ENCODE measurements at regions not wholly inside any gene's neighbourhood (a gene's known extent, or its start where the extent isn't known, plus 50 kb on each side); places are given as distances from the start of the nearest gene placed in this dataset.

DNA sequence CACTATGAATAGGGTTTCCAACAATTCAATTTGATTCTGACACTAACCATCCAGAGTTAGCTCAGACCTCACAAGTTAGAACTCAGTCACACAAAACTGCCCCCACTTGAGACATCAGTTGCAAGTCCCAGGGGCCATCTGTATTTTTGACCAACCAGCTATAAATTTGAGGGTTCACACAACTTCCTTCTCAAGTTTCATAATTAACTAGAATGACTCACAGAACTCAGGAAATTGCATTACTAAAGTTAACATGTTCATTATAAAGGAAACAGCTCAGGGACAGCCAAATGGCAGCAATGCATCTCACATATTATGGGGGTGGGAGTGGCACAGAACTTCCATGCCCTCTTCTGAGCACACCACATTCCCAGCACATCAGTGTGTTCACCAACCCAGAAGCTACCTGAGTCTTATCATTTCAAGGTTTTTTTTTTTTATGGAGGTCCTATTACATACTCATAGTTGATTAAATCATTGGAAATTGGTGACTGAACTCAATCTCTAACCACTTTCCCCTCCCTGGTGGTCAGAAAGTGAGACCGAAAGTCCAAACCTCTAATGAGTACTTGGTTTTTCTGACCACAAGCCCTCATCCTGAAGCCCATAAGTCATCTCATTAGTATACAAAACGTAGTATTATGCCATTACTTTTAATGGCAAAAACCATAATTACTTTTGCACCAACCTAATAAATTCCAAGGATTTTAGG lies 1721.5 kb upstream of the SEL1L start:
- Histone ChIP-seq H3K36me3 (ENCODE audit: insufficient read depth, low read length) (no peaks in the 10 kb centered on the region), H2AFZ (ENCODE audit: low read length, unreplicated experiment) (no peak overlapping the region), H3K79me2 (ENCODE audit: control insufficient read depth, insufficient read depth, low read length, unreplicated experiment) (no peaks in the 10 kb centered on the region), H3K4me1 (ENCODE audit: control insufficient read depth, insufficient read depth, low read length, unreplicated experiment) (no peaks in the 10 kb centered on the region), H3K27me3 (ENCODE audit: insufficient read depth, low read length) (no peaks in the 10 kb centered on the region; the same call in 1 of the 2 replicates), H3K27ac (ENCODE audit: low read depth, low read length) (no peak overlapping the region), H3K4me3 (ENCODE audit: low read depth, low read length) (no peak overlapping the region)

DNA sequence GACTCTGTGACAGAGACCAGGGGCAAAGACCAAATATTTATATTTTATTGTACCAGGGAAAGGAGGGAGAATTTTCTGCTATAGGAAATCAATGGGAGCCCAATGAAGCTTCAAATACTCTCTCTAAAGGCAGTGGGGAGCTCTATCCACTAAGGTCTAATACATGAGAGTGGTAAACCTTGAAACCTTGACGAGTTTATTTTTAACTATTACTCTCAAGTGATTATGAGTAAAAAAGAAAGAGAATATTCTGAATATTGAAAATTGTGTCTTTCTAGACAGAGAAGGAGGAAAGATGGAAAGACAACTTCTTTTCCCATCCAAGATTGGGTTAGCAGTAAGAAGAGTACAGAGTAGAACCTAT lies 1722.1 kb upstream of the SEL1L start:
- no peaks in the 10 kb centered on the region; the same call in 1 of the 2 replicates for H3K27me3 ChIP-seq (ENCODE audit: insufficient read depth, low read length)
- H3K79me2 ChIP-seq (ENCODE audit: control insufficient read depth, insufficient read depth, low read length, unreplicated experiment): no peaks in the 10 kb centered on the region
- no peak overlapping the region for H3K27ac ChIP-seq (ENCODE audit: low read depth, low read length)
- no peaks in the 10 kb centered on the region for H3K4me1 ChIP-seq (ENCODE audit: control insufficient read depth, insufficient read depth, low read length, unreplicated experiment)
- no peaks in the 10 kb centered on the region for H3K36me3 ChIP-seq (ENCODE audit: insufficient read depth, low read length)
- no peak overlapping the region for H2AFZ ChIP-seq (ENCODE audit: low read length, unreplicated experiment)
- no peak overlapping the region for H3K4me3 ChIP-seq (ENCODE audit: low read depth, low read length)

DNA sequence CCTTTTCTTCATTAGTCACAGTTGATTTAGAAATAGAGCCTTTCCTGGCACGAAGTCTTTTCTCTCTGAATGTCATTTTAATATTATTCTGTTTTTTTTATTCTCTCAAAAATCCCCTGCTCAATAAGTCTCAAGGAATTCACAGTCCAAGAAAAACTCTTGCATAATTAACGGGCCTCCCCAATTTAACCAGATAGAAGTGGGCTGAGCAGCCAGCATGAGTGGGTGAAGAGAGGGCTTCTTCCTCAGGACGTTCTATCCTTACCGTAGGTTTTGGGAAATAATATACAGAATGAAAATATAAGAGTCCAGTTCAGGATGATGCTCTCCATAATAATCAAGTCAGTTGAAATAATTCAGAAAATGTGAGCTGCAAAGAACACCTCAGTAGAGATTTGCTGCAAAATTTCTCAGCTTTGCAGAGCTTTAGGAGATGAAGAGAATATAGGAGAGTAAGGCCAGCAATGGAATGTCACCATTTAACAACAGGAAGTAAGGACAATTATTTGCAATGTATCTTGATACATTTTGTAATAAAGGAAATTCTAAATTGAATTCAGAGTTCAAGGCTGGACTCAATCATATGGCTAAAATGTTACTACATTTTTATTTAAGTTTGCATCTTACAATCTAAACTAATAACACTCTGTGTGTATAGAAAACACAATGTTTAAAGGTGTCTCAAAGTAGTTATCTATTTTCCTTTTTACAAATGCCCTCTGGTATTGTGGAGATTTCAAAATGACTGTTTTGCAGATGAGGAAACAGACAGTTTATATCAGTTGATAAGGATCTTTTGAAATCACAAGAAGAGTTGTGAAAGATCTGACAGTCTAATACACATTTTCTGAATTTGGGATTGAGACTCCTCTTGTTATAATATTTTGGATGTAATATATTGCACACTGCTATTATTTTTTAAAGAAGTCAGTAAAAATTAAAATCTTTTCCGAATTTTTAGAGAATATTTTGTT lies 1724.1 kb upstream of the SEL1L start:
- no peak overlapping the region for H3K27ac ChIP-seq (ENCODE audit: low read depth, low read length)
- no peaks in the 10 kb centered on the region for H3K79me2 ChIP-seq (ENCODE audit: control insufficient read depth, insufficient read depth, low read length, unreplicated experiment)
- no peaks in the 10 kb centered on the region for H3K4me1 ChIP-seq (ENCODE audit: control insufficient read depth, insufficient read depth, low read length, unreplicated experiment)
- H2AFZ ChIP-seq (ENCODE audit: low read length, unreplicated experiment): no peak overlapping the region
- no peak overlapping the region for H3K4me3 ChIP-seq (ENCODE audit: low read depth, low read length)
- H3K27me3 ChIP-seq (ENCODE audit: insufficient read depth, low read length): no peaks in the 10 kb centered on the region; the same call in 1 of the 2 replicates
- no peaks in the 10 kb centered on the region for H3K36me3 ChIP-seq (ENCODE audit: insufficient read depth, low read length)

DNA sequence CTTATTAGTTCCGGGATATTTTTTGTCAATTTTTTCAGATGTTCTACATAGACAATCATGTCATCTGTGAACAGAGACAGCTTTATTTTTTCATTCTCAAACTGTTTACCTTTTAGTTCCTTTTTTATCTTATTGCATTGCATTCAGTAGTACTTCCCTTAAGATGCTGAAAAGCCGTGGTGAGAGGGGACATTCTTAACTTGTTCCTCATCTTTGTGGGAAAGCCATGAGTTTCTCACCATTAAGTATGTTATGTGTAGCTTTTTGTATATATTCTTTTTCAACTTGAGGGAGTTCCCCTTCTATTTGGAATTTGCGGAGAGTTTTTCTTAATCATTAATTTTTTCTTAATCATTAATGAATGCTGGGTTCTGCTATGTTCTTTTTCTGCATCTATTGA lies 1727.1 kb upstream of the SEL1L start:
- Histone ChIP-seq H3K4me1 (ENCODE audit: control insufficient read depth, insufficient read depth, low read length, unreplicated experiment) (no peaks in the 10 kb centered on the region), H3K36me3 (ENCODE audit: insufficient read depth, low read length) (no peaks in the 10 kb centered on the region), H3K4me3 (ENCODE audit: low read depth, low read length) (no peak overlapping the region), H3K27me3 (ENCODE audit: insufficient read depth, low read length) (no peaks in the 10 kb centered on the region; the same call in 1 of the 2 replicates), H3K27ac (ENCODE audit: low read depth, low read length) (no peak overlapping the region), H3K79me2 (ENCODE audit: control insufficient read depth, insufficient read depth, low read length, unreplicated experiment) (no peaks in the 10 kb centered on the region), H2AFZ (ENCODE audit: low read length, unreplicated experiment) (no peak overlapping the region)

DNA sequence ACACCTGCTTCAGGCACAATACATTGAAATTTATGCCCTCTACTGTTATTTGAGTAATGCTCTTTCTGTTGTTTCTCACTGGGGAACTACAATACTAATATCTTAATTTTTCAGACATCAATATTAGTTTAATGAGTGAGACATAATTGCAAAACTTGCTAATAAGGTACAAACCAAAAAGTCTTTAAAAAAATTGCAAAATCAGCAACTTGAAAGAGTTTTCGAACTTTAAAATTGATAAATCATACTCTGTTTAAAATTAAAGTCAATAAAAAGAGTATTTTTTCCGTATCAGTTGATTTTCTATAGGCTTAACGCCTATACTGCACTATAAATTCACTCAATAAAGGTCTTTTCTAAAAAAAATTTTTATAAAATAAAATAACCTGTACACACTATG lies 1735.9 kb upstream of the SEL1L start:
- H3K27ac ChIP-seq (ENCODE audit: low read depth, low read length): no peak overlapping the region
- H3K4me3 ChIP-seq (ENCODE audit: low read depth, low read length): no peak overlapping the region
- H3K36me3 ChIP-seq (ENCODE audit: insufficient read depth, low read length): no peaks in the 10 kb centered on the region
- no peaks in the 10 kb centered on the region for H3K4me1 ChIP-seq (ENCODE audit: control insufficient read depth, insufficient read depth, low read length, unreplicated experiment)
- H2AFZ ChIP-seq (ENCODE audit: low read length, unreplicated experiment): no peak overlapping the region
- no peaks in the 10 kb centered on the region for H3K27me3 ChIP-seq (ENCODE audit: insufficient read depth, low read length)
- H3K79me2 ChIP-seq (ENCODE audit: control insufficient read depth, insufficient read depth, low read length, unreplicated experiment): no peaks in the 10 kb centered on the region

DNA sequence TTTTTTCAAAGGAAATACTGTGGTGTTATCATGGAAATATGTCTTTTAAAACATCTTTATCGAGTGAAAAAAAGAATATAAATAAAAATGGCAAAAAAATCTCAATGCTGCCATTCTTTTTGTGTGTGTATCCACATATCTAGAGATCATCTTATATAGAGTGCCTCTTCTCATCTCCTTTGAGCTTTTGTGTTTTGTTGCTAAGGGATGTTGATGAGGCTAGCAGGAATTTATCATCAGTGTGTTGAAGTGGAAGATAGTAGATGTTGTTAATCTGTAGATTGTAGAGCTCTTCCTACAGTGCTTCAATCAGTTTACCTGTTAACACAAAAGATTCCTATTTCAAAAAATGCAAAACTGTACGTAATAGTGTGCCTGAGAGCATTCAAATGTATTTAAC lies 1738.0 kb upstream of the SEL1L start:
- no peaks in the 10 kb centered on the region for H3K4me1 ChIP-seq (ENCODE audit: control insufficient read depth, insufficient read depth, low read length, unreplicated experiment)
- H3K27me3 ChIP-seq (ENCODE audit: insufficient read depth, low read length): no peaks in the 10 kb centered on the region
- no peaks in the 10 kb centered on the region for H3K36me3 ChIP-seq (ENCODE audit: insufficient read depth, low read length)
- H2AFZ ChIP-seq (ENCODE audit: low read length, unreplicated experiment): no peak overlapping the region
- H3K79me2 ChIP-seq (ENCODE audit: control insufficient read depth, insufficient read depth, low read length, unreplicated experiment): no peaks in the 10 kb centered on the region
- H3K4me3 ChIP-seq (ENCODE audit: low read depth, low read length): no peak overlapping the region
- no peak overlapping the region for H3K27ac ChIP-seq (ENCODE audit: low read depth, low read length)

DNA sequence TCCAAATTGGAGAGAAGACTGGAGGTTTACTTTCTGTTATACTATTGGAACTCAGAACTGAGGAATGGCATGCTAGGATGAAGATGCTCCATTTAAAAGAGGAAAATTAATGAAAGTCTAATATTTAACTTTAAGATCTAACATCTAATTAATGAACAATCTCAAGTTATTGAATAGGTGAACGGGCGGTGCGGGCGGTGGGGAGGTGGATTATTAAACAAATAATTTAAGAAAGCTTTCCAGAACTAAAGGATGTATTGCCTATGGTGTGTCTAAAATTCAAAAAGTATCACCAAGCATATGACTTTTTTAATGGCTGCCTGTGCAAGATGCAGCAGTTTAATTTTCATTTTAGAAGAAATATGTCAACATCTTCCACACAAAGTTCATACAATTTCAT lies 1747.1 kb upstream of the SEL1L start:
- Histone ChIP-seq H2AFZ (ENCODE audit: low read length, unreplicated experiment) (no peak overlapping the region), H3K27me3 (ENCODE audit: insufficient read depth, low read length) (no peaks in the 10 kb centered on the region), H3K27ac (ENCODE audit: low read depth, low read length) (no peak overlapping the region), H3K79me2 (ENCODE audit: control insufficient read depth, insufficient read depth, low read length, unreplicated experiment) (no peaks in the 10 kb centered on the region), H3K4me3 (ENCODE audit: low read depth, low read length) (no peak overlapping the region), H3K4me1 (ENCODE audit: control insufficient read depth, insufficient read depth, low read length, unreplicated experiment) (no peaks in the 10 kb centered on the region), H3K36me3 (ENCODE audit: insufficient read depth, low read length) (no peaks in the 10 kb centered on the region)

DNA sequence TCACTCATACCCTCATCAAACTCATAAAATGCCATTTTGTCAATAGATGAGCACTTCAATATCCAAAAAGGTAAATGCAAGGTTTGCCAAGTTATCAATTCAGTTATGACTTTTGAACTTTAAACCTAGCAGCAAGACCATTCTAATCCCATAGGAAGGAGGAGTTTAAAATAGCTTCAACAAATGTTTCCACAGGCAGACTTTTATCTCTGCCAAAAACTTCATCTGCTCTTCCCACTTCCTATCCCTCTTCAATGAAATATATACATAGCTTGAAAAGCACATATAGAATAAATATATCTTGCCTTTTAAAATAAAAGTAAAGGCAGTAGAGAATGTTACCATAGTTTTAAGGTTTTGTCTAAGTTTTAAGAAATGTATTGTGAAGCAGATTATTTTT lies 1749.1 kb upstream of the SEL1L start:
- Histone ChIP-seq H3K27ac (ENCODE audit: low read depth, low read length) (no peak overlapping the region), H3K36me3 (ENCODE audit: insufficient read depth, low read length) (no peaks in the 10 kb centered on the region), H3K27me3 (ENCODE audit: insufficient read depth, low read length) (no peaks in the 10 kb centered on the region), H2AFZ (ENCODE audit: low read length, unreplicated experiment) (no peak overlapping the region), H3K4me3 (ENCODE audit: low read depth, low read length) (no peak overlapping the region), H3K4me1 (ENCODE audit: control insufficient read depth, insufficient read depth, low read length, unreplicated experiment) (no peaks in the 10 kb centered on the region), H3K79me2 (ENCODE audit: control insufficient read depth, insufficient read depth, low read length, unreplicated experiment) (no peaks in the 10 kb centered on the region)

DNA sequence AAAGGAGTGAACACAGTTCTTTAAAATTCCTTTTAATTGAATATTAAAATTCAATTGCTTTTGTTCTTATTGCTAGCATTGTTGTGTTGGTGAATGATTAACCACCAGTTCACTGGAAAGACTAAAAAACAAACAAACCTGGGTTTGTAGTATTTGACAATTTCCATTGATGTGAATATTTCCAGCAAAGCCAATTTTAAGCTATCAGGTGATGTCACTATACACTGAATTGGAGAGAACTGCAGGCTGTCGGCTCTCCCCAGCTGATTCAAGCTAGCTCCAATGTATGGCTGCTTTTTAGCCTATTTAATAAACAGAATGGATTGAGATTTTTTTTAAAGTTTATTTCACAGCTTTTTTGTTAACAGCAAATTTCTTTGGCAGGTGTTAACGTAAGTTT lies 1753.6 kb upstream of the SEL1L start:
- no peak overlapping the region for H2AFZ ChIP-seq (ENCODE audit: low read length, unreplicated experiment)
- no peaks in the 10 kb centered on the region for H3K4me1 ChIP-seq (ENCODE audit: control insufficient read depth, insufficient read depth, low read length, unreplicated experiment)
- no peak overlapping the region for H3K4me3 ChIP-seq (ENCODE audit: low read depth, low read length)
- H3K27ac ChIP-seq (ENCODE audit: low read depth, low read length): no peak overlapping the region
- no peaks in the 10 kb centered on the region for H3K36me3 ChIP-seq (ENCODE audit: insufficient read depth, low read length)
- no peaks in the 10 kb centered on the region for H3K27me3 ChIP-seq (ENCODE audit: insufficient read depth, low read length)
- H3K79me2 ChIP-seq (ENCODE audit: control insufficient read depth, insufficient read depth, low read length, unreplicated experiment): no peaks in the 10 kb centered on the region

DNA sequence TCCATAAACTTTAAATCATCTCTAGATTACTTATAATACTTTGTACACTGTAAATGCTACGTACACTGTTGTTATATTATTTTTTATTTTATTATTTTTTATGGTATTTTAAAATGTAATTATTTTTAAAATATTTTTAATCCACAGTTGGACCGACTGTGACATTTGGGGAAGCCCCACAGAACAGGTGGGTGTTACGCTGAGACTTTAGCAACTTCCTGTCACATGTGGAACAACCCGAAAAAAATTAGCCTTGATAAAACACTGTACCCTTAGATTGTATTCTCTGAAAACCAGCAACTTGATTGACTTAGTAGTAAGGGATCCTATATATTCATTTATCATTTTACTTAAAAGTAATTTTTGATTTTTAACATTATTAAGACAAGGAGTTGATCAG lies 1755.7 kb upstream of the SEL1L start:
- H3K79me2 ChIP-seq (ENCODE audit: control insufficient read depth, insufficient read depth, low read length, unreplicated experiment): no peaks in the 10 kb centered on the region
- H2AFZ ChIP-seq (ENCODE audit: low read length, unreplicated experiment): no peak overlapping the region
- no peak overlapping the region for H3K27ac ChIP-seq (ENCODE audit: low read depth, low read length)
- H3K36me3 ChIP-seq (ENCODE audit: insufficient read depth, low read length): no peaks in the 10 kb centered on the region
- no peaks in the 10 kb centered on the region for H3K27me3 ChIP-seq (ENCODE audit: insufficient read depth, low read length)
- no peaks in the 10 kb centered on the region for H3K4me1 ChIP-seq (ENCODE audit: control insufficient read depth, insufficient read depth, low read length, unreplicated experiment)
- no peak overlapping the region for H3K4me3 ChIP-seq (ENCODE audit: low read depth, low read length)

DNA sequence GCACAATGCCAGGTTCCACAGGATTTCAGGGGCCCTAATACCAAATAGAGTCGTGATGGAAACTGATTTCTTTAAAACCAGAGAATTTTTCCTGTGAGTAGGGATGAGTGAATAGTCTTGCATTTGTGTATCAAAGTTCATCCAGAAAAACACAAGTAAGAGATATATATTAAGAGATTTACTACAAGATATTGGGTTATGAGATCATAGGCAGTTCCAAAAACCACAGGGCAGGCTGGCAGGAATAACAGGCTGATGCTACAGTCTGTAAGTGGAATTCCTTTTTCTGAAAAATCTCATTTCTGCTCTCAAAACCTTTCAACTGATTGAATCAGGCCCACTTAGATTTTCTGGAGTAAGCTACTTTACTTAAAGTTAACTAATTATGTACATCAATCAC lies 1756.2 kb upstream of the SEL1L start:
- Histone ChIP-seq H3K27me3 (ENCODE audit: insufficient read depth, low read length) (no peaks in the 10 kb centered on the region), H3K4me3 (ENCODE audit: low read depth, low read length) (no peak overlapping the region), H3K79me2 (ENCODE audit: control insufficient read depth, insufficient read depth, low read length, unreplicated experiment) (no peaks in the 10 kb centered on the region), H3K4me1 (ENCODE audit: control insufficient read depth, insufficient read depth, low read length, unreplicated experiment) (no peaks in the 10 kb centered on the region), H3K27ac (ENCODE audit: low read depth, low read length) (no peak overlapping the region), H2AFZ (ENCODE audit: low read length, unreplicated experiment) (no peak overlapping the region), H3K36me3 (ENCODE audit: insufficient read depth, low read length) (no peaks in the 10 kb centered on the region)

All from ACC112 (cell line).